ENCODE measurements at regions not wholly inside any gene's neighbourhood (a gene's known extent, or its start where the extent isn't known, plus 50 kb on each side); places are given as distances from the start of the nearest gene placed in this dataset.

GRCh38 chr10:4488904-4489303, 337.1 kb upstream of the AKR1E2 start:
- H3K36me3 ChIP-seq (ENCODE audit: control insufficient read depth, insufficient read depth, low read length): no peaks in the 10 kb centered on the region
- H3K27me3 Mint-ChIP-seq: peaks cover 11% of the 10 kb centered on the region
- ATAC-seq (ENCODE audit: low read depth in 2 of 2) (no peak), DNase-seq (no peak)
- no peak overlapping the region for H3K4me3 ChIP-seq (ENCODE audit: low read depth, low read length)
- H3K27ac ChIP-seq (ENCODE audit: insufficient read depth, low read length, poor library complexity, severe bottlenecking): no peak overlapping the region
- H3K4me1 Mint-ChIP-seq: no peaks in the 10 kb centered on the region
- H3K36me3 Mint-ChIP-seq: no peaks in the 10 kb centered on the region
- H3K4me1 ChIP-seq (ENCODE audit: control insufficient read depth, insufficient read depth, low read length, poor library complexity, severe bottlenecking): no peaks in the 10 kb centered on the region
- H3K27me3 ChIP-seq (ENCODE audit: control insufficient read depth, insufficient read depth, low read length): no peaks in the 10 kb centered on the region
- H3K27ac Mint-ChIP-seq: no peak overlapping the region
- H3K4me3 Mint-ChIP-seq: no peak overlapping the region
- peaks cover 0 to 3% (median 1%) of the 10 kb centered on the region in 7 donors for H3K9me3 Mint-ChIP-seq
- no peaks in the 10 kb centered on the region for H3K9me3 ChIP-seq (ENCODE audit: control insufficient read depth in 2 of 2, low read length in 2 of 2)

- H3K27ac ChIP-seq (ENCODE audit: insufficient read depth, low read length, poor library complexity, severe bottlenecking): no peak overlapping the region
- H3K4me1 ChIP-seq (ENCODE audit: control insufficient read depth, insufficient read depth, low read length, poor library complexity, severe bottlenecking): no peaks in the 10 kb centered on the region
- H3K9me3 ChIP-seq (ENCODE audit: control insufficient read depth in 2 of 2, low read length in 2 of 2): no peaks in the 10 kb centered on the region
- no peaks in the 10 kb centered on the region for H3K9me3 Mint-ChIP-seq
- H3K4me3 ChIP-seq (ENCODE audit: low read depth, low read length): no peak overlapping the region
- H3K36me3 ChIP-seq (ENCODE audit: control insufficient read depth, insufficient read depth, low read length): no peaks in the 10 kb centered on the region
- no peaks in the 10 kb centered on the region for H3K36me3 Mint-ChIP-seq
- no peak overlapping the region for H3K4me3 Mint-ChIP-seq
- peaks cover 0 to 5% (median 0%) of the 10 kb centered on the region in 4 donors for H3K4me1 Mint-ChIP-seq
- no peak overlapping the region for H3K27ac Mint-ChIP-seq
- H3K27me3 Mint-ChIP-seq: peaks cover 6% of the 10 kb centered on the region
- ATAC-seq (ENCODE audit: low read depth in 2 of 2) (no peak), DNase-seq (no peak)
- no peaks in the 10 kb centered on the region for H3K27me3 ChIP-seq (ENCODE audit: control insufficient read depth, insufficient read depth, low read length)
These were observed 340.4 kb upstream of the AKR1E2 start for GRCh38 chr10:4485636-4486035.

GRCh38 chr10:4483811-4484210, 342.2 kb upstream of the AKR1E2 start:
- Mint-ChIP-seq H3K4me1 (peaks cover 0 to 5% (median 0%) of the 10 kb centered on the region in 4 donors), H3K4me3 (no peak overlapping the region), H3K27ac (no peak overlapping the region), H3K36me3 (no peaks in the 10 kb centered on the region), H3K27me3 (no peaks in the 10 kb centered on the region), H3K9me3 (peaks cover 0 to 6% (median 2%) of the 10 kb centered on the region in 7 donors)
- Histone ChIP-seq H3K4me1 (ENCODE audit: control insufficient read depth, insufficient read depth, low read length, poor library complexity, severe bottlenecking) (no peaks in the 10 kb centered on the region), H3K36me3 (ENCODE audit: control insufficient read depth, insufficient read depth, low read length) (no peaks in the 10 kb centered on the region), H3K27ac (ENCODE audit: insufficient read depth, low read length, poor library complexity, severe bottlenecking) (no peak overlapping the region), H3K9me3 (ENCODE audit: control insufficient read depth in 2 of 2, low read length in 2 of 2) (peaks cover 0 to 4% of the 10 kb centered on the region in 2 experiments), H3K4me3 (ENCODE audit: low read depth, low read length) (no peak overlapping the region), H3K27me3 (ENCODE audit: control insufficient read depth, insufficient read depth, low read length) (no peaks in the 10 kb centered on the region)
- DNase-seq (no peak), ATAC-seq (ENCODE audit: low read depth in 2 of 2) (no peak)

GRCh38 chr10:4482659-4483058, 343.3 kb upstream of the AKR1E2 start:
- ATAC-seq (ENCODE audit: low read depth in 2 of 2) (no peak), DNase-seq (no peak)
- no peaks in the 10 kb centered on the region for H3K36me3 ChIP-seq (ENCODE audit: control insufficient read depth, insufficient read depth, low read length)
- Mint-ChIP-seq H3K27ac (no peak overlapping the region), H3K4me1 (peaks cover 0 to 5% (median 0%) of the 10 kb centered on the region in 4 donors), H3K4me3 (no peak overlapping the region), H3K36me3 (no peaks in the 10 kb centered on the region), H3K9me3 (peaks cover 0 to 6% (median 2%) of the 10 kb centered on the region in 7 donors), H3K27me3 (no peaks in the 10 kb centered on the region)
- H3K9me3 ChIP-seq (ENCODE audit: control insufficient read depth in 2 of 2, low read length in 2 of 2): peaks cover 0 to 4% of the 10 kb centered on the region in 2 experiments
- H3K27me3 ChIP-seq (ENCODE audit: control insufficient read depth, insufficient read depth, low read length): no peaks in the 10 kb centered on the region
- H3K4me3 ChIP-seq (ENCODE audit: low read depth, low read length): no peak overlapping the region
- H3K27ac ChIP-seq (ENCODE audit: insufficient read depth, low read length, poor library complexity, severe bottlenecking): no peak overlapping the region
- H3K4me1 ChIP-seq (ENCODE audit: control insufficient read depth, insufficient read depth, low read length, poor library complexity, severe bottlenecking): no peaks in the 10 kb centered on the region

- no peak for DNase-seq
- no peak overlapping the region for H3K27ac Mint-ChIP-seq
- H3K36me3 ChIP-seq (ENCODE audit: control insufficient read depth, insufficient read depth, low read length): no peaks in the 10 kb centered on the region
- no peak for ATAC-seq (ENCODE audit: low read depth in 2 of 2)
- peaks cover 0 to 5% (median 0%) of the 10 kb centered on the region in 4 donors for H3K4me1 Mint-ChIP-seq
- no peak overlapping the region for H3K4me3 Mint-ChIP-seq
- H3K27me3 ChIP-seq (ENCODE audit: control insufficient read depth, insufficient read depth, low read length): no peaks in the 10 kb centered on the region
- no peaks in the 10 kb centered on the region for H3K4me1 ChIP-seq (ENCODE audit: control insufficient read depth, insufficient read depth, low read length, poor library complexity, severe bottlenecking)
- no peaks in the 10 kb centered on the region for H3K36me3 Mint-ChIP-seq
- peaks cover 0 to 4% of the 10 kb centered on the region in 2 experiments for H3K9me3 ChIP-seq (ENCODE audit: control insufficient read depth in 2 of 2, low read length in 2 of 2)
- H3K27ac ChIP-seq (ENCODE audit: insufficient read depth, low read length, poor library complexity, severe bottlenecking): no peak overlapping the region
- no peak overlapping the region for H3K4me3 ChIP-seq (ENCODE audit: low read depth, low read length)
- no peaks in the 10 kb centered on the region for H3K27me3 Mint-ChIP-seq
- peaks cover 0 to 6% (median 2%) of the 10 kb centered on the region in 7 donors for H3K9me3 Mint-ChIP-seq
These were observed 344.8 kb upstream of the AKR1E2 start for GRCh38 chr10:4481192-4481591.

GRCh38 chr10:4479342-4479741, 346.7 kb upstream of the AKR1E2 start:
- Mint-ChIP-seq H3K4me1 (peaks cover 0 to 11% (median under 1%) of the 10 kb centered on the region in 4 donors), H3K4me3 (no peak overlapping the region)

GRCh38 chr10:4477664-4478063, 348.3 kb upstream of the AKR1E2 start:
- H3K27ac Mint-ChIP-seq: no peak overlapping the region
- no peaks in the 10 kb centered on the region for H3K4me1 ChIP-seq (ENCODE audit: control insufficient read depth, insufficient read depth, low read length, poor library complexity, severe bottlenecking)
- H3K9me3 Mint-ChIP-seq: peaks cover 0 to 6% (median 2%) of the 10 kb centered on the region in 7 donors
- DNase-seq (no peak), ATAC-seq (ENCODE audit: low read depth in 2 of 2) (no peak)
- H3K36me3 ChIP-seq (ENCODE audit: control insufficient read depth, insufficient read depth, low read length): no peaks in the 10 kb centered on the region
- no peaks in the 10 kb centered on the region for H3K27me3 Mint-ChIP-seq
- no peak overlapping the region for H3K27ac ChIP-seq (ENCODE audit: insufficient read depth, low read length, poor library complexity, severe bottlenecking)
- no peak overlapping the region for H3K4me3 Mint-ChIP-seq
- no peaks in the 10 kb centered on the region for H3K36me3 Mint-ChIP-seq
- H3K9me3 ChIP-seq (ENCODE audit: control insufficient read depth in 2 of 2, low read length in 2 of 2): peaks cover 0 to 4% of the 10 kb centered on the region in 2 experiments
- peaks cover 0 to 13% (median 3%) of the 10 kb centered on the region in 4 donors for H3K4me1 Mint-ChIP-seq
- H3K4me3 ChIP-seq (ENCODE audit: low read depth, low read length): no peak overlapping the region
- H3K27me3 ChIP-seq (ENCODE audit: control insufficient read depth, insufficient read depth, low read length): no peaks in the 10 kb centered on the region

More at GRCh38 chr10:4479342-4479741, 346.7 kb upstream of the AKR1E2 start:
- H3K27me3 Mint-ChIP-seq: no peaks in the 10 kb centered on the region
- Histone ChIP-seq H3K9me3 (ENCODE audit: control insufficient read depth in 2 of 2, low read length in 2 of 2) (peaks cover 0 to 4% of the 10 kb centered on the region in 2 experiments), H3K36me3 (ENCODE audit: control insufficient read depth, insufficient read depth, low read length) (no peaks in the 10 kb centered on the region), H3K4me3 (ENCODE audit: low read depth, low read length) (no peak overlapping the region), H3K4me1 (ENCODE audit: control insufficient read depth, insufficient read depth, low read length, poor library complexity, severe bottlenecking) (no peaks in the 10 kb centered on the region), H3K27me3 (ENCODE audit: control insufficient read depth, insufficient read depth, low read length) (no peaks in the 10 kb centered on the region), H3K27ac (ENCODE audit: insufficient read depth, low read length, poor library complexity, severe bottlenecking) (no peak overlapping the region)
- no peak for DNase-seq
- H3K27ac Mint-ChIP-seq: peak overlapping the region in 1 of 3 donors; percentile 6
- H3K36me3 Mint-ChIP-seq: no peaks in the 10 kb centered on the region
- peaks cover 0 to 6% (median 2%) of the 10 kb centered on the region in 7 donors for H3K9me3 Mint-ChIP-seq
- ATAC-seq (ENCODE audit: low read depth in 2 of 2): no peak

GRCh38 chr10:4475827-4476490, 350.0 kb upstream of the AKR1E2 start:
- H3K4me3 ChIP-seq (ENCODE audit: low read depth, low read length): no peak overlapping the region

More at GRCh38 chr10:4475827-4476490, 350.0 kb upstream of the AKR1E2 start:
- Histone ChIP-seq H3K9me3 (ENCODE audit: control insufficient read depth in 2 of 2, low read length in 2 of 2) (peaks cover 0 to 4% of the 10 kb centered on the region in 2 experiments), H3K4me1 (ENCODE audit: control insufficient read depth, insufficient read depth, low read length, poor library complexity, severe bottlenecking) (no peaks in the 10 kb centered on the region), H3K27me3 (ENCODE audit: control insufficient read depth, insufficient read depth, low read length) (no peaks in the 10 kb centered on the region), H3K36me3 (ENCODE audit: control insufficient read depth, insufficient read depth, low read length) (no peaks in the 10 kb centered on the region), H3K27ac (ENCODE audit: insufficient read depth, low read length, poor library complexity, severe bottlenecking) (no peak overlapping the region)
- peaks cover 0 to 8% (median 3%) of the 10 kb centered on the region in 4 donors for H3K4me1 Mint-ChIP-seq
- no peaks in the 10 kb centered on the region for H3K36me3 Mint-ChIP-seq
- H3K4me3 Mint-ChIP-seq: no peak overlapping the region
- peaks cover 0 to 6% (median 2%) of the 10 kb centered on the region in 7 donors for H3K9me3 Mint-ChIP-seq
- H3K27me3 Mint-ChIP-seq: no peaks in the 10 kb centered on the region
- no peak overlapping the region for H3K27ac Mint-ChIP-seq
- DNase-seq: no peak
- ATAC-seq (ENCODE audit: low read depth in 2 of 2): no peak

Measured in CD4-positive, CD25-positive, alpha-beta regulatory T cell (primary cell).